Calu3 (cell line): ENCODE measurements at regions not wholly inside any gene's neighbourhood (a gene's known extent, or its start where the extent isn't known, plus 50 kb on each side); places are given as distances from the start of the nearest gene placed in this dataset.

Experiments used
- BruUV-seq: library from RNA; stranded (reverse); fragments of 400-500 nt; replicated peaks from 2 replicates; lab custom pipeline; 2021; lab: Mats Ljungman, UMichigan
- CTCF ChIA-PET: fragments of 300-600 bp; sonication (Branson Sonifier 250); formaldehyde crosslinking; loops from one replicate; lab custom pipeline; 2022; ENCODE audit warnings: antibody characterized with exemption; lab: Charles Lee
- DNase-seq: peaks from one replicate; pipeline ENCODE4 v3.0.0; 2022
- H3K27ac Mint-ChIP-seq: one replicate; pipeline ENCODE4 v1.8.0; 2022; ENCODE audit warnings: mixed read lengths; ENCODE audit not compliant: unreplicated experiment
- H3K27me3 Mint-ChIP-seq: one replicate; pipeline ENCODE4 v1.8.0; 2022; ENCODE audit warnings: mixed read lengths; ENCODE audit not compliant: unreplicated experiment
- H3K36me3 Mint-ChIP-seq: one replicate; pipeline ENCODE4 v1.8.0; 2022; ENCODE audit warnings: mild to moderate bottlenecking, moderate library complexity, mixed read lengths; ENCODE audit not compliant: insufficient read depth, unreplicated experiment
- H3K4me1 Mint-ChIP-seq: one replicate; pipeline ENCODE4 v1.8.0; 2022; ENCODE audit warnings: mild to moderate bottlenecking, low read depth, mixed read lengths; ENCODE audit not compliant: unreplicated experiment
- H3K4me3 Mint-ChIP-seq: one replicate; pipeline ENCODE4 v1.8.0; 2022; ENCODE audit warnings: mild to moderate bottlenecking, low read depth, moderate library complexity, mixed read lengths; ENCODE audit not compliant: unreplicated experiment
- H3K9me3 Mint-ChIP-seq: one replicate; pipeline ENCODE4 v1.8.0; 2022; ENCODE audit warnings: low read depth, mixed read lengths; ENCODE audit not compliant: unreplicated experiment
- intact Hi-C: fragments of 100-400 bp; cut with micrococcal nuclease; formaldehyde crosslinking; loops from one replicate; pipeline ENCODE4 v1.10.0; 2022; ENCODE audit not compliant: unreplicated experiment
- TF ChIP-seq, protein P1 (sequence below): fragments of 200-600 bp; IDR thresholded peaks from one replicate; pipeline ENCODE4 v1.8.0; 2022; ENCODE audit warnings: antibody characterized with exemption; ENCODE audit not compliant: unreplicated experiment

DNA sequence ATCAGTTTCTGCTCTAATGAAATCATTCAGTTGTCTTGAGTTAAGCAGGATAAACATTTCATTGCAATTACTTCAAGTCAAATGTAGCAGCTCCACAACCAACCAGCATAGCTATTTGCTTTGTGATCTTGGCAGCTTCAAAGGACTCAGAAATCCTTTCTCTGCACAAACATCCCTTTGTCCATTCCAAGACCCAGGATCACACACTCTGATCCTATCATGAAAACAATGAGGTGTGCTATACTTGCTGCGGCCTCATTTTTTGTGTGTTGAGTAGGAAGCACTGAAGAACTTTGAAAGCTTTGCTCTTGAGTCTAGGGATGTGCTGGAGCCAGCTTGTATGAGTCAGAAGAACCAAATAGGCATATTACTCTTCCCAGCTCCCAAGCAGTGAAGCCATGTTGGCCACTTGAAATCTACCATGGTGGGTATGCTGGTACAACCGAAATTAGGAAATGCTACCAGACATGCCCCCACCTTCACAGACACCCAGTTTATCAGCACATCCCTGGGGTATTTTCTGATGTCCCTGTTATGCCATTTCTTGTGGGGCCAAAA, 199.4 kb upstream of the PRSS58 start:
- TF ChIP-seq, protein P1, sequence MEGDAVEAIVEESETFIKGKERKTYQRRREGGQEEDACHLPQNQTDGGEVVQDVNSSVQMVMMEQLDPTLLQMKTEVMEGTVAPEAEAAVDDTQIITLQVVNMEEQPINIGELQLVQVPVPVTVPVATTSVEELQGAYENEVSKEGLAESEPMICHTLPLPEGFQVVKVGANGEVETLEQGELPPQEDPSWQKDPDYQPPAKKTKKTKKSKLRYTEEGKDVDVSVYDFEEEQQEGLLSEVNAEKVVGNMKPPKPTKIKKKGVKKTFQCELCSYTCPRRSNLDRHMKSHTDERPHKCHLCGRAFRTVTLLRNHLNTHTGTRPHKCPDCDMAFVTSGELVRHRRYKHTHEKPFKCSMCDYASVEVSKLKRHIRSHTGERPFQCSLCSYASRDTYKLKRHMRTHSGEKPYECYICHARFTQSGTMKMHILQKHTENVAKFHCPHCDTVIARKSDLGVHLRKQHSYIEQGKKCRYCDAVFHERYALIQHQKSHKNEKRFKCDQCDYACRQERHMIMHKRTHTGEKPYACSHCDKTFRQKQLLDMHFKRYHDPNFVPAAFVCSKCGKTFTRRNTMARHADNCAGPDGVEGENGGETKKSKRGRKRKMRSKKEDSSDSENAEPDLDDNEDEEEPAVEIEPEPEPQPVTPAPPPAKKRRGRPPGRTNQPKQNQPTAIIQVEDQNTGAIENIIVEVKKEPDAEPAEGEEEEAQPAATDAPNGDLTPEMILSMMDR = no peak
- H3K36me3 Mint-ChIP-seq = no peaks in the 10 kb centered on the region
- peaks cover 61% of the 10 kb centered on the region for H3K27me3 Mint-ChIP-seq
- BruUV-seq = no TSS peak
- H3K9me3 Mint-ChIP-seq = no peaks in the 10 kb centered on the region
- DNase-seq = no peak
- peaks cover 11% of the 10 kb centered on the region for H3K4me1 Mint-ChIP-seq
- no peak overlapping the region for H3K4me3 Mint-ChIP-seq
- no peak overlapping the region for H3K27ac Mint-ChIP-seq
- CTCF ChIA-PET = no interaction called here
- intact Hi-C loops = no loop called here

DNA sequence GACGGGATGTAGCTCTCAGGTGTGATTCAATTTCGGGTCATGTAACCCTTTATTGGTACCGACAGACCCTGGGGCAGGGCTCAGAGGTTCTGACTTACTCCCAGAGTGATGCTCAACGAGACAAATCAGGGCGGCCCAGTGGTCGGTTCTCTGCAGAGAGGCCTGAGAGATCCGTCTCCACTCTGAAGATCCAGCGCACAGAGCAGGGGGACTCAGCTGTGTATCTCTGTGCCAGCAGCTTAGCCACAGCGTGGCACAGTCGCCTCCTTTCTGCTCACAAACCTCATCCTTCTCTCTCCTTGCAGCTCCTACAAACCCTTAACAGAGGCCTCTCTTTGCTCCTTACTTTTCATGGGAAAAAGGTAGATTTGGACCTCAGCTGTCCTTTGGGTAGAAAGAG, 197.5 kb upstream of the PRSS58 start:
- no TSS peak for BruUV-seq
- intact Hi-C loops = no loop called here
- Mint-ChIP-seq H3K36me3 (no peaks in the 10 kb centered on the region), H3K27ac (no peak overlapping the region), H3K4me3 (no peak overlapping the region), H3K9me3 (no peaks in the 10 kb centered on the region), H3K4me1 (peaks cover 10% of the 10 kb centered on the region), H3K27me3 (peaks cover 78% of the 10 kb centered on the region)
- CTCF ChIA-PET = no interaction called here
- no peak for DNase-seq
- TF ChIP-seq, protein P1 = no peak

DNA sequence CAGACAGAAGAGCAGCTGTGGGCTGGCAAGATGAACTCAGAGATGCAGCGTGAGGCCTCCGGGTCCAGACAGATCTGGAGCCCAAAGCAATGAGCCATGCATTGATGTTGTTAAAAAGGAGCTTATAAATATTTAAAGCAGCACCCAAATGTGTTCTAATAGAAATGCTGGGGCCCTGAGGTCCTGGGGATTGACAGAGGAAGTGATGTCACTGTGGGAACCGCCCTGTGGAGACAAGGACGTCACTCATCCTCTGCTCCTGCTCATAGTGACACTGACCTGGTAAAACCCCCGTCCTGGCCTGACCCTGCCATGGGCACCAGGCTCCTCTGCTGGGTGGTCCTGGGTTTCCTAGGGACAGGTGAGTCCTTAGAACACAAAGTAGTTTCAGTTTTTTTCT, 197.0 kb upstream of the PRSS58 start:
- Mint-ChIP-seq H3K9me3 (no peaks in the 10 kb centered on the region), H3K36me3 (no peaks in the 10 kb centered on the region), H3K27me3 (peaks cover 84% of the 10 kb centered on the region), H3K27ac (no peak overlapping the region), H3K4me3 (no peak overlapping the region), H3K4me1 (peaks cover 5% of the 10 kb centered on the region)
- BruUV-seq = no TSS peak
- no peak for DNase-seq
- TF ChIP-seq, protein P1 = no peak
- intact Hi-C loops = no loop called here
- CTCF ChIA-PET = interaction anchor here (0.6 kb wide), 1 partner anchor 479 kb away, joined by 3 read pairs; no protein-coding TSS in a partner anchor

DNA sequence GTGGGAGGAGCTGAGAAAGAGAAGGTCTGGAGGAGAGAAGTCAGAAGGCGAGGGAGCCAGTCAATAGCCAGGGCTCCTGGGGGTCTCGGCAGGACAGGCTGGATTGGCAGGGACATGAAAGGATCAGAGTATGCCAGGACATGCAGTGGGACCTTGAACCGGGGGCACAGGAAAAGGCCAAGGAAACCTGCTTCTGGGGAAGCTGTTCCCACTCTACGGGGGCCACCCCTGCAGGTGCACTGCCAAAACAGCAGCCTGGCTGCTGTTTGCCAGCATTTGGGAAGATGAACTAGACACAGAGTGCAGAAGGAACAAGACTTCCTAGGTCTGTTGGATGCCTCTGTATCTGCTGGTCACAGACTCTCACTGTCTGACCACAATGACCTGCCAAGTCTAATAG, 194.9 kb upstream of the PRSS58 start:
- Mint-ChIP-seq H3K4me3 (no peak overlapping the region), H3K36me3 (no peaks in the 10 kb centered on the region), H3K9me3 (no peaks in the 10 kb centered on the region), H3K4me1 (no peaks in the 10 kb centered on the region), H3K27ac (no peak overlapping the region), H3K27me3 (peaks cover 97% of the 10 kb centered on the region)
- no TSS peak for BruUV-seq
- intact Hi-C loops = no loop called here
- TF ChIP-seq, protein P1 = no peak
- CTCF ChIA-PET = no interaction called here
- DNase-seq = no peak
